ENCODE measurements at regions not wholly inside any gene's neighbourhood (a gene's known extent, or its start where the extent isn't known, plus 50 kb on each side); places are given as distances from the start of the nearest gene placed in this dataset.

GRCh38 chr1:229993060-229993459 lies 74.0 kb upstream of the GALNT2 start:
- Histone ChIP-seq H3K36me3 (ENCODE audit: control insufficient read depth, insufficient read depth, low read length) (no peaks in the 10 kb centered on the region), H3K4me3 (replicated peaks; ENCODE audit: low read depth, low read length) (no peak overlapping the region), H3K27me3 (replicated peaks; ENCODE audit: control insufficient read depth, insufficient read depth, low read length) (no peaks in the 10 kb centered on the region)
- no peak for DNase-seq (ENCODE audit: extremely low read depth, insufficient read length)
- TF ChIP-seq, protein P1, sequence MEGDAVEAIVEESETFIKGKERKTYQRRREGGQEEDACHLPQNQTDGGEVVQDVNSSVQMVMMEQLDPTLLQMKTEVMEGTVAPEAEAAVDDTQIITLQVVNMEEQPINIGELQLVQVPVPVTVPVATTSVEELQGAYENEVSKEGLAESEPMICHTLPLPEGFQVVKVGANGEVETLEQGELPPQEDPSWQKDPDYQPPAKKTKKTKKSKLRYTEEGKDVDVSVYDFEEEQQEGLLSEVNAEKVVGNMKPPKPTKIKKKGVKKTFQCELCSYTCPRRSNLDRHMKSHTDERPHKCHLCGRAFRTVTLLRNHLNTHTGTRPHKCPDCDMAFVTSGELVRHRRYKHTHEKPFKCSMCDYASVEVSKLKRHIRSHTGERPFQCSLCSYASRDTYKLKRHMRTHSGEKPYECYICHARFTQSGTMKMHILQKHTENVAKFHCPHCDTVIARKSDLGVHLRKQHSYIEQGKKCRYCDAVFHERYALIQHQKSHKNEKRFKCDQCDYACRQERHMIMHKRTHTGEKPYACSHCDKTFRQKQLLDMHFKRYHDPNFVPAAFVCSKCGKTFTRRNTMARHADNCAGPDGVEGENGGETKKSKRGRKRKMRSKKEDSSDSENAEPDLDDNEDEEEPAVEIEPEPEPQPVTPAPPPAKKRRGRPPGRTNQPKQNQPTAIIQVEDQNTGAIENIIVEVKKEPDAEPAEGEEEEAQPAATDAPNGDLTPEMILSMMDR (IDR thresholded peaks at IDR 0.05; ENCODE audit: insufficient read depth, low read length, poor library complexity, severe bottlenecking) = no peak

DNA sequence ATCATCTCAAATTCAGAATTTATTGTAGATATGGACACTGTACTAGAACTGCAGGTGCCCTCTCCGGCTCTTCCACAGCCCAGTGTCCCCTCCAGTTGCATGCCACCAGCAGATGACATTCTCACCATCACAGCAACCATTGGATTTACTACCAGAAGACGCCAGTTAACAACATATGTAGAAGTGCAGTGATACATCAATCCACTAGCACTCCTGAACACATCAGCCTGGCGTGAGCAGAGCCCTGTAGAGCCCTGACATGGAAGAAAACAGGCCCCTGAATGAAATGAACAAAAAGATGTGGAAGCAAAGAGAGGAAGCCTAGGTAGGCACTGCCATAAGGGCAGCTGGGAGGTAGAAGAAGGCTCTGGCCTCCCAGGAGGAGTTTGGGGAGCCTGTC lies 73.1 kb upstream of the GALNT2 start:
- DNase-seq (ENCODE audit: extremely low read depth, insufficient read length) = no peak
- TF ChIP-seq, protein P1 (IDR thresholded peaks at IDR 0.05; ENCODE audit: insufficient read depth, low read length, poor library complexity, severe bottlenecking) = no peak
- Histone ChIP-seq H3K27me3 (replicated peaks; ENCODE audit: control insufficient read depth, insufficient read depth, low read length) (no peaks in the 10 kb centered on the region), H3K36me3 (ENCODE audit: control insufficient read depth, insufficient read depth, low read length) (no peaks in the 10 kb centered on the region), H3K4me3 (replicated peaks; ENCODE audit: low read depth, low read length) (no peak overlapping the region)

- no peaks in the 10 kb centered on the region for H3K36me3 ChIP-seq (ENCODE audit: control insufficient read depth, insufficient read depth, low read length)
- no peaks in the 10 kb centered on the region; the same call in 1 of the 2 replicates for H3K27me3 ChIP-seq (replicated peaks; ENCODE audit: control insufficient read depth, insufficient read depth, low read length)
- DNase-seq (ENCODE audit: extremely low read depth, insufficient read length) = no peak
- TF ChIP-seq, protein P1 (IDR thresholded peaks at IDR 0.05; ENCODE audit: insufficient read depth, low read length, poor library complexity, severe bottlenecking) = no peak
- H3K4me3 ChIP-seq (replicated peaks; ENCODE audit: low read depth, low read length) = no peak overlapping the region
Observed at GRCh38 chr1:229999004-229999670, 67.9 kb upstream of the GALNT2 start.

DNA sequence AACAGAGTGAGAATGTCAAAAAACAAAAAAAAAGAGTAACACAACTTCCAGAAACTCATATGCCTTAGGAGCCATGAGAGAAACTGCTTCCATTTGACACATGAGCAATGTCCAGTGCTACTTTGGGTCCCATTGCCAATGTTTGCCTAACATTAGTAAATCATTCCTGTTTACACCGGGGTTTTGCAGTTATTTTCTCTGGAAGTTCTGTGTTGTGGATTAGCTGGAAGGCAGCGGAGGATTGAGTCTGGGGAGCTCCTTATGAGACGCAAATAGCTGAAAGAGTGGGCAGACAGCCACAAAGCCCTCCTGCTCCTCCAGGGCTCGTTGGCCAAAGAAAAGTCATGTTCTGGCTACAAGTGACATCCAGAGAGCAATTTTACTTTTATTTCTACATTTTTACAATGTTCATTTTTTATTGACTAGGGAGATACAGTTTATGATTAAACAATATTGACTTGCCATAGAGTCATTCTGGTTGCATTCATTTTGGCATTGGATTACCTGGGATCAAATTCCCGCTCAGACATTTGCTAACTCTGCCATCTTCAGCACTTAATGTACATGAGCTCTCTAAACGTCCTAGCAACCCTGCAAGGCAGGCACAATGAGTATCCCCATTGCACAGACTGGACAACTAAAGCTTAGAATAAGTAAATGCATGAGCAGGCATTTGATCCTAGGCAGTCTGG lies 66.4 kb upstream of the GALNT2 start:
- DNase-seq (ENCODE audit: extremely low read depth, insufficient read length) = no peak
- TF ChIP-seq, protein P1 (IDR thresholded peaks at IDR 0.05; ENCODE audit: insufficient read depth, low read length, poor library complexity, severe bottlenecking) = no peak
- Histone ChIP-seq H3K36me3 (ENCODE audit: control insufficient read depth, insufficient read depth, low read length) (no peaks in the 10 kb centered on the region), H3K27me3 (replicated peaks; ENCODE audit: control insufficient read depth, insufficient read depth, low read length) (no peaks in the 10 kb centered on the region; the same call in 1 of the 2 replicates), H3K4me3 (replicated peaks; ENCODE audit: low read depth, low read length) (no peak overlapping the region)

- TF ChIP-seq, protein P1 (IDR thresholded peaks at IDR 0.05; ENCODE audit: insufficient read depth, low read length, poor library complexity, severe bottlenecking) = no peak
Observed at GRCh38 chr1:230002164-230002803, 64.8 kb upstream of the GALNT2 start.

More at GRCh38 chr1:230002164-230002803, 64.8 kb upstream of the GALNT2 start:
- no peak overlapping the region for H3K4me3 ChIP-seq (replicated peaks; ENCODE audit: low read depth, low read length)
- no peak for DNase-seq (ENCODE audit: extremely low read depth, insufficient read length)
- no peaks in the 10 kb centered on the region for H3K36me3 ChIP-seq (ENCODE audit: control insufficient read depth, insufficient read depth, low read length)
- H3K27me3 ChIP-seq (replicated peaks; ENCODE audit: control insufficient read depth, insufficient read depth, low read length) = no peaks in the 10 kb centered on the region; the same call in 1 of the 2 replicates

All from GM06990 (cell line).